B cell (primary cell): ENCODE measurements at regions not wholly inside any gene's neighbourhood (a gene's known extent, or its start where the extent isn't known, plus 50 kb on each side); places are given as distances from the start of the nearest gene placed in this dataset.

ENCODE experiments used
- EZH2 ChIP-seq: IDR thresholded peaks from 2 replicates; pipeline ENCODE4 v1.6.1; 2012; ENCODE audit warnings: borderline replicate concordance, low read depth, mild to moderate bottlenecking, moderate library complexity, low read length; ENCODE audit not compliant: insufficient read depth, poor library complexity, severe bottlenecking
- TF ChIP-seq, protein P1 (sequence below): fragments of 200-600 bp; IDR thresholded peaks from one replicate; pipeline ENCODE4 v1.8.0; 2022; ENCODE audit warnings: antibody characterized with exemption, mild to moderate bottlenecking

DNA sequence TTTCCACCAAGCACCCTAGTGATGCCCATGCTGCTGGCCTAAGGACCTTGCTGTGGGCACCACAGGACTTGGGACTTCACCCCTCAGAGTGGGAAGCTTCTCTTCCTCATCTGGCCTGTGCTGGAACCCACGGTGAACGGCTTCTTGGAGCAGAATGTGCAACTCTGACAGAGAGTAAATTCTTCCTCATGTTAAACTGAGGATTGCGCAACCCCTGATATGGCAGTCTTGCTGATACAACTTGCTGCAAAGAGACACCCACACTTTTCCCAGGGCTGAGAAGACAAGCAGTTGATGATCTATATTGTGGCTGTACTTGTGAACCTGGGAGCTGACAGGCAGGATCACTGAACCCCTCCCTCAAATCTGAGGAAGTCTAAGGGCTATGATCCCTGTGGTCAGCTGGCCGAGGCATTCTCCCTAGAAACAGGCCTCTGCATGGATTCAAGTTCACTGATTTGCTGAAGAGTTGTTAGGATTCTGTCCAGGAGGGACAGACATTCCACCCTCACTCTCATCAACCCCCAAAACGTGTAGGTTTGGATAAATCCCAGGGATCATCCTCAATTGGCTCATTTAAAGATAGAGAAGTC is 307.2 kb downstream of the MTRR start:
- TF ChIP-seq, protein P1, sequence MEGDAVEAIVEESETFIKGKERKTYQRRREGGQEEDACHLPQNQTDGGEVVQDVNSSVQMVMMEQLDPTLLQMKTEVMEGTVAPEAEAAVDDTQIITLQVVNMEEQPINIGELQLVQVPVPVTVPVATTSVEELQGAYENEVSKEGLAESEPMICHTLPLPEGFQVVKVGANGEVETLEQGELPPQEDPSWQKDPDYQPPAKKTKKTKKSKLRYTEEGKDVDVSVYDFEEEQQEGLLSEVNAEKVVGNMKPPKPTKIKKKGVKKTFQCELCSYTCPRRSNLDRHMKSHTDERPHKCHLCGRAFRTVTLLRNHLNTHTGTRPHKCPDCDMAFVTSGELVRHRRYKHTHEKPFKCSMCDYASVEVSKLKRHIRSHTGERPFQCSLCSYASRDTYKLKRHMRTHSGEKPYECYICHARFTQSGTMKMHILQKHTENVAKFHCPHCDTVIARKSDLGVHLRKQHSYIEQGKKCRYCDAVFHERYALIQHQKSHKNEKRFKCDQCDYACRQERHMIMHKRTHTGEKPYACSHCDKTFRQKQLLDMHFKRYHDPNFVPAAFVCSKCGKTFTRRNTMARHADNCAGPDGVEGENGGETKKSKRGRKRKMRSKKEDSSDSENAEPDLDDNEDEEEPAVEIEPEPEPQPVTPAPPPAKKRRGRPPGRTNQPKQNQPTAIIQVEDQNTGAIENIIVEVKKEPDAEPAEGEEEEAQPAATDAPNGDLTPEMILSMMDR = no peak
- TF ChIP-seq EZH2 = no peak
